GM13976 (cell line): ENCODE measurements at regions not wholly inside any gene's neighbourhood (a gene's known extent, or its start where the extent isn't known, plus 50 kb on each side); places are given as distances from the start of the nearest gene placed in this dataset.

Experiments used
- DNase-seq: peaks from one replicate; pipeline ENCODE4 v3.0.0; 2012; ENCODE audit warnings: low spot score
- CTCF ChIP-seq: IDR thresholded peaks from 2 replicates; pipeline ENCODE4 v1.5.1; 2012; ENCODE audit warnings: borderline replicate concordance, mild to moderate bottlenecking; ENCODE audit not compliant: insufficient read depth; ENCODE audit errors: extremely low read depth, missing control alignments, control extremely low read depth
- in situ Hi-C: fragments of 300-500 bp; cut with MboI; formaldehyde crosslinking; loops from one replicate; pipeline ENCODE4 v1.12.0; 2022; ENCODE audit warnings: low sequenced_read_pairs, mixed read lengths, inconsistent platforms; ENCODE audit not compliant: unreplicated experiment

GRCh38 chr6:137981758-137982157, 114.7 kb downstream of the TNFAIP3 start:
- DNase-seq, result no peak
- TF ChIP-seq CTCF, result no peak
- in situ Hi-C loops, result no loop called here

- no peak for TF ChIP-seq CTCF
- in situ Hi-C loops, result no loop called here
- DNase-seq, result no peak
Measured at GRCh38 chr6:137982418-137983189, 115.5 kb downstream of the TNFAIP3 start.

DNA sequence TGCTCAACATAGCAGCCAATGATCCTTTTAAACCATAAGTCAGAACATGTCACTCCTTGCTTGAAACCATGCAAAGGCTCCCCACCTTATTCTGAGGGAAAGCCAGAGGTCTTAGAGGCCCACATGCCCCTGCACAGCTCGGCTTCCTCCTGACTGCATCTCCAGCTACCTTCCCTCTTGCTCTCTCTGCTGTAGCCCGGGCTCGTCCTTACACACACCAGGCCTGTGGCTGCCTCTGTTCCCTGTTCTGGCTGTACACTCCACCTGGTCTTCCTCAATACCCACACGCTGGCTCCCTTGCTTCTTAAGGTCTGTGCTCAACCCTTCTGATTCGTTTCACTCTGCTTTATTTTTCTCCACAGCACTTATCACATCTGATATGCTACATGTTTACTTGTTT, 116.2 kb downstream of the TNFAIP3 start:
- in situ Hi-C loops, result no loop called here
- no peak for TF ChIP-seq CTCF
- DNase-seq, result no peak

GRCh38 chr6:137989664-137990063, 117.6 kb downstream of the PERP start:
- no peak for DNase-seq
- TF ChIP-seq CTCF, result no peak
- in situ Hi-C loops, result no loop called here

- in situ Hi-C loops, result no loop called here
- DNase-seq, result no peak
- no peak for TF ChIP-seq CTCF
Measured at GRCh38 chr6:137995371-137995770, 111.8 kb downstream of the PERP start.

DNA sequence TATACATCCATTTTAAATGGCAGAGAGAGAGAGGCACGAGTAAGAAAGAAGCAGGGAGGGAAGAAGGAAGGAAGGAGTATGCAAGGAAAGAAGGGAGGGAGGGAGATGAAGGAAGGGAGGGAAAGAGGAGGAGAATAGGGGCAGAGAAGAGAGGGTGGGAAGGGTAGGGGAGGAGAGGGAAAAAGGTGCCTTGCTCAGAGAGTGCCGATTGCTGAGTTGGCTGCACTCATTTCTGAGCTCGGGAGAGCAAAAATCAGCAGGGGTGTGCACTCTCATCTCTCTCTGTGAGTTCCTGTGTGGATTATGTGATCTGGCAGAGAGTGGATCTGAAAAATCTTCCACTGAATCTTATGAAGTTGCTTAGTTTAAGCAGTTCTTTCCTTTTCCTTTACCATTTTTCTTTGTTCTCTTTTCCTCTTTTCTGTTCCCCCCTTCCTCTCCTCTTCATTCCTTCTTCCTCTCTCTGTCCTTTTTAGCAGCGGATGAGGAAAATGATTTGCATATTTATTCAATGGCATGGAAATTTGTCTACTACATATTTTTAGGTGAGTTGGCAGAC, 108.7 kb downstream of the PERP start:
- in situ Hi-C loops, result no loop called here
- no peak for TF ChIP-seq CTCF
- DNase-seq, result no peak

- in situ Hi-C loops, result loop anchor here (10.0 kb wide), 1 partner anchor 115 kb away; no protein-coding TSS in a partner anchor
- no peak for TF ChIP-seq CTCF
- no peak for DNase-seq
Measured at GRCh38 chr6:137999815-138000214, 107.4 kb downstream of the PERP start.
